ENCODE measurements at regions not wholly inside any gene's neighbourhood (a gene's known extent, or its start where the extent isn't known, plus 50 kb on each side); places are given as distances from the start of the nearest gene placed in this dataset.
A peak's percentile ranks its signal among the peaks of the same experiment; 100 is the strongest.

GRCh38 chr1:229111703-229112319, 159.1 kb upstream of the RAB4A start:
- TF ChIP-seq POLR2A (IDR thresholded peaks at IDR 0.05) (no peak), POLR2AphosphoS5 (IDR thresholded peaks at IDR 0.05) (no peak), CTCF (IDR thresholded peaks at IDR 0.05) (no peak), EP300 (IDR thresholded peaks at IDR 0.05) (no peak)
- H3K27ac ChIP-seq, result no peak overlapping the region
- no peak for ATAC-seq (ENCODE audit: low FRiP score in 2 of 2)
- no peaks in the 10 kb centered on the region for H3K9me3 ChIP-seq
- 78 to 79% methylated on average over 4 to 6 of the region's 6 CpGs for WGBS, 2 donors
- no peak overlapping the region for H3K4me3 ChIP-seq
- no peaks in the 10 kb centered on the region for H3K36me3 ChIP-seq
- H3K27me3 ChIP-seq, result no peaks in the 10 kb centered on the region
- H3K4me1 ChIP-seq, result no peaks in the 10 kb centered on the region
- DNase-seq, result no peak

- ATAC-seq (ENCODE audit: low FRiP score in 2 of 2), result no peak
- 90 to 98% methylated on average over 3 of the region's 3 CpGs for WGBS, 2 donors
- peaks cover 4 to 10% (median 8%) of the 10 kb centered on the region in 4 donors for H3K4me1 ChIP-seq
Measured at GRCh38 chr1:229112832-229113548, 157.9 kb upstream of the RAB4A start.

GRCh38 chr1:229114315-229114714, 156.6 kb upstream of the RAB4A start:
- Histone ChIP-seq H3K4me1 (peaks cover 7 to 13% (median 8%) of the 10 kb centered on the region in 4 donors), H3K4me3 (no peak overlapping the region), H3K9me3 (no peaks in the 10 kb centered on the region), H3K36me3 (no peaks in the 10 kb centered on the region), H3K27ac (no peak overlapping the region), H3K27me3 (no peaks in the 10 kb centered on the region)
- no peak for DNase-seq
- 31 to 41% methylated on average over 5 of the region's 5 CpGs for WGBS, 2 donors
- no peak for TF ChIP-seq CTCF (IDR thresholded peaks at IDR 0.05)
- TF ChIP-seq EP300 (IDR thresholded peaks at IDR 0.05), result no peak
- TF ChIP-seq POLR2A (IDR thresholded peaks at IDR 0.05), result no peak
- no peak for TF ChIP-seq POLR2AphosphoS5 (IDR thresholded peaks at IDR 0.05)
- no peak for ATAC-seq (ENCODE audit: low FRiP score in 2 of 2)

More at GRCh38 chr1:229112832-229113548, 157.9 kb upstream of the RAB4A start:
- TF ChIP-seq CTCF (IDR thresholded peaks at IDR 0.05), result no peak
- TF ChIP-seq POLR2AphosphoS5 (IDR thresholded peaks at IDR 0.05), result no peak
- TF ChIP-seq POLR2A (IDR thresholded peaks at IDR 0.05), result no peak
- no peak for TF ChIP-seq EP300 (IDR thresholded peaks at IDR 0.05)
- Histone ChIP-seq H3K4me3 (no peak overlapping the region), H3K27ac (no peak overlapping the region), H3K36me3 (no peaks in the 10 kb centered on the region), H3K27me3 (no peaks in the 10 kb centered on the region), H3K9me3 (no peaks in the 10 kb centered on the region)
- no peak for DNase-seq

- WGBS, 2 donors, result 57 to 62% methylated on average over 4 of the region's 4 CpGs
- TF ChIP-seq POLR2AphosphoS5 (IDR thresholded peaks at IDR 0.05) (no peak), EP300 (IDR thresholded peaks at IDR 0.05) (no peak), POLR2A (IDR thresholded peaks at IDR 0.05) (no peak)
- no peak for ATAC-seq (ENCODE audit: low FRiP score in 2 of 2)
- no peak for DNase-seq
- H3K27me3 ChIP-seq, result no peaks in the 10 kb centered on the region
- no peaks in the 10 kb centered on the region for H3K36me3 ChIP-seq
- no peak overlapping the region for H3K4me3 ChIP-seq
- peaks cover 7 to 13% (median 8%) of the 10 kb centered on the region in 4 donors for H3K4me1 ChIP-seq
- H3K9me3 ChIP-seq, result no peaks in the 10 kb centered on the region
- no peak overlapping the region for H3K27ac ChIP-seq
Measured at GRCh38 chr1:229114850-229115365, 156.0 kb upstream of the RAB4A start.

DNA sequence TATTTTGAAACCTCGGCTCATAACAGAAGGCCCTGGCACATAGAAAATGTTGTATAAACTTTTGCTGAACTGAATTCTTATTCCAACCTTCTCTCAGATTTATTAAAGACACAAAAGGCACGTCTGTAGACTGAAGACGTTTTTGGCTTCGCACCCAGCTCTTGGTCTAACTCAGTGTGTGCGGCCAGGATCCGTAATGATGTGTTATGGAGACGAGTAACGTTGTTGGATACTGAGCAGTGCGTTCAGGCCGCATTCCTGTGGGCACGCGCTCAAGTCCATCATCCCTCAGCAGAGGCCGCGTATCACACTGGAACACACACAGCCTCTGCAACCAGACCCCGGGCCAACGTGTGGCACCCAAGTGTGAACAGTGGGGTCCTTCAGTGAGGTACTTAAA, 154.8 kb upstream of the RAB4A start:
- peak in 1 of 2 donors; percentile 29 for TF ChIP-seq POLR2AphosphoS5 (IDR thresholded peaks at IDR 0.05)
- TF ChIP-seq POLR2A (IDR thresholded peaks at IDR 0.05), result no peak
- WGBS, 2 donors, result 76 to 87% methylated on average over 16 of the region's 16 CpGs
- peak; percentile 34 to 66 for ATAC-seq (ENCODE audit: low FRiP score in 2 of 2)
- Histone ChIP-seq H3K9me3 (no peaks in the 10 kb centered on the region), H3K4me1 (peaks cover 7 to 13% (median 8%) of the 10 kb centered on the region in 4 donors), H3K4me3 (no peak overlapping the region), H3K27me3 (no peaks in the 10 kb centered on the region), H3K36me3 (no peaks in the 10 kb centered on the region), H3K27ac (no peak overlapping the region)
- peak in 1 of 2 donors; percentile 25 for DNase-seq

All from upper lobe of left lung (tissue), 6 donors.